NCI-H226 (cell line): ENCODE measurements at regions not wholly inside any gene's neighbourhood (a gene's known extent, or its start where the extent isn't known, plus 50 kb on each side); places are given as distances from the start of the nearest gene placed in this dataset.

Experiments used
- DNase-seq: peaks from one replicate; pipeline ENCODE4 v3.0.0-alpha.2; 2015

DNA sequence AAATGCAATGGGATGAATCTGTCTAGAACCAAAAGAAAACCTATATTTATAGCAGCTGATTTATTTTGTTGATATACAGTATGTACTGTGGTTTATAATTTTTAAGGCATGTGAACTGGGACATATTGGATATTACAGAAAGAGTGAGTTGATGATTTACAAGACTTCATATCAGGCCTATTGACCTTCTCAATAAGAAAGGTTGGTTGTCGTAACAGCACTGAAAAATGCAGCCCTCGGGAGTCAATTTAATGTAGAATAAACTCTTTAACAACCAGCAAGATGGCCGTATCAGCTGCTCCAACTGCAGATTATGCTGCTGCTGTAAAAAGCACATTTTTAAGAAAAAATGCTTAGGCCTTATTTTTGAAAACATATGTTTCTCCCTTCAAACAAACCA, 407.3 kb downstream of the GXYLT1 start:
- no peak for DNase-seq

DNA sequence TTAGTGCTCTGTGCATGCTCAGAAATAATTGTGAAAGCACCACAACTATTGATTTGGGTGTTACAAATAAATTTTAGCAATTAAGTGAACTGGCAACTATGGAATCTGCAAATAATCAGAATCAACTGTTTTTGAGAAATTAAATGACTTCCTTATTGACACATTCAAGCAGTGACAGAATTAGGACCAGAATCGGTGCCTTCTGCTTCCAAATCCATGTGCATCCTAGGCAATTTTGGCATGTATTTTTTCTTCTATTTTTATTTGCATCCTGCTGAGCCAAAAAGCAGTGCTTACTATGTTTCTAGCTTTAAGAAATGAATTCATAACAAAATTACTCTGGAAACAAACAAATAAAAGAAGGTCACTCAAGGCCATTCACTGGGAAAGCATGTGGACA, 408.2 kb downstream of the GXYLT1 start:
- no peak for DNase-seq

GRCh38 chr12:41731691-41732090, 413.0 kb downstream of the GXYLT1 start:
- DNase-seq: no peak

- DNase-seq: no peak
Observed at GRCh38 chr12:41731061-41731460, 413.6 kb downstream of the GXYLT1 start.

- peak; percentile 36 for DNase-seq
Observed at GRCh38 chr12:41724216-41724615, 420.5 kb downstream of the GXYLT1 start.

DNA sequence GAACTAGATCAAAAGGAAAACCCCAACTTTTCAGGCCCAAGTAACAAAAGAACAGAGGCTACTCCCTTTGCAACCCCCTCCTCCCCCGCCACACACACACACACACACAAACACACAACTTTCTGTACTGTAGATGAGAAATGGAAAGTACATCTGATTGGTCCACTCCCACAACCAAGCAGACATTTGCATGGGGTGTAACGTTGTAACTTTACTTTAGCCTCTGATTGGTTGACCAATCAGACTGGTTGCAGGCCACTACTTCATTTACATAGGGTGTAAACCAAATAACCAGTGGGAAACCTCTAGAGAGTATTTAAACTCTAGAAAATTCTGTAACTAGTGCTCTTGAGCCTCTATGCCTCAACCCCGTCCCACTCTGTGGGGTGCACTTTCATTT, 425.5 kb downstream of the GXYLT1 start:
- DNase-seq: no peak

GRCh38 chr12:41715256-41715655, 429.4 kb downstream of the GXYLT1 start:
- no peak for DNase-seq

DNA sequence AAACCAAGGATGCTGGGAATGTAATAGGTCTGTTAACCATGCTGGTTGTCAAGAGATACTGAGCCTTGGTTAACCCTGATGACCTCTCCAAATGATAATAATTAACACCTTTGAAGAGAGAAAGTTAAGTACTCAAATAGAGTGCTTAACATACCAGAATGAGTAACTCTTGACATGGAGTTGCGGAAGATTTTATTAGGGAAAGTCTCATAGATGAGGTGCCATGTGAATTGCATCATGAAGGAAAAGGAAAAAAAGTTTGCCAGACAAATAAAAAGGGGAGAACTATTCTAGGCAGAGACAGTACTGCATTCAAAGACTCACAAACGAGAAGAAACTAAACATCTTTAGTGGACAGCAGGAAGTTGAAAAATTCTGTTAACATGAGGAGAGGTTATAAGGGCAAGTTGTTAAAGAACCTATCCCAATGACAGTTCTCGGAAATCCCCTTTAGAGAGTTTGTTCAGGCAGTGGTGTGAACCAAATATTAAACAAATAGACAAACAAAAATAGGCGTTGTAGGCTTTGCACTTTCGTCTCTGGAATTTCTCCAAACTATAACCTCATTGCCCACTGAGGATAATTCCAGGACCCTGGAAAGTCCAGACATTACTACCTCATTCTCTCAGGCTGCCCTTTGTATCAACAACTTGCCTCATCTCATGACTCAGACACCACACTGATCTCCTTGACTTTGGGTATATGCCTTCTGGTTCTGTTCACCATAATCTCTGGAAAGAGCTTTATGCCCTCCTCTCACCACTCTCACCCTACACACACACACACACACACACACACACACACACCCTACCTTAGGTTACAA, 435.0 kb downstream of the GXYLT1 start:
- DNase-seq: peak; percentile 83

DNA sequence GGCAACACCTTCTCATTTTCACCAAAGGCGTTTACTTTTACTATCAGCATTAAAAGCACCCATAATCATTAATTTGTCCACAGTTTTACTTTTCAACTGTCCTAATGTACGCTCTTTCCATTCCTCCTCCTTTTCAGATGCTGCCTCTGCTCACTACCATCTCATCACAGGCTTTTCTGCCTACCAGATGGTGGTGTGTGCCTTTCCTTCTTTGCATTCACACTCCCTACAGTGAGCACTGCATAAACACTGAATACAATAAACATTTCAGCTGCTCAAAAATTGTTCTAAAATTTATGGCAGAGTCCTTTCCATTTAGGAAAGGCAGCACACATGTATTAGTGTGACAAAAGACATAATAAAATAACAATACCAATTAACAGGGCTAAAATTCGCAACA, 435.7 kb downstream of the GXYLT1 start:
- no peak for DNase-seq

DNA sequence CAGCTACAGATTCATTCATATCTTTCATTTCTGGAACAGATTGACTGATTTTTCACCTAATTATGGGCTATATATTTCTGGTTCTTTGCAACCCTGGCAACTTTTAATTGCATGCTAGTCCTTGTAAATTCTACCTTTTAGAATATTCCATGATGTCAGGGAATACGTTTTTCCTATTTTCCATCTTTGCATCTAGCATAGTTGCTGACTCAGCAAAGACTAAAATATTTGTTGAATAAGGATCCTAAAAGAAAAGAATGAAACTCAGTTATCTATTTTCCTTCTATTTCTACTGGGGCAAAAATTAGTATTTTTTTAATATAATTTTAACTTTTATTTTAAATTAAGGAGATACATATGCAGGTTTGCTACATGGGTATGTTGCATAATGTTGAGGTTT, 438.3 kb downstream of the GXYLT1 start:
- no peak for DNase-seq

GRCh38 chr12:41701943-41702601, 442.6 kb downstream of the GXYLT1 start:
- peak; percentile 33 for DNase-seq

DNA sequence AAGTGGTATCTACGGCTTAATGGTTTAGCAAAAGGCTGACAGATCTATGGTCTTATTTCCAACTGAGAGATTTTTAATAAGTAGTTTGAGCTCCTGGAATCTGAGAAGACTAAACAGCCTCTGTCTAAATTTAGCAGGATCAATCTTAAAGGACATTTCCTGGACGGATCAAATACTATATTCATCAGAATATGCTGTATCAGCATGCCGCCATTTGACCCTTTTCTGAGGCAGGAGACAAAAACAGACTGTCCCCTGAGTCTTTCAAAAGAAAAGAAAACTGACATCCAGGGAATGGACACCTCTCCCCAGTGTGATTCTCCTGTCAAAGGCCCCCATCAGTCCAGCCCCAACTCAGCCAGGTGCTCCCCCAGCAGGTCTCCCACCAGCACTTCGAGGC, 443.7 kb downstream of the GXYLT1 start:
- no peak for DNase-seq

- no peak for DNase-seq
Observed at GRCh38 chr12:41699658-41700057, 445.0 kb downstream of the GXYLT1 start.

DNA sequence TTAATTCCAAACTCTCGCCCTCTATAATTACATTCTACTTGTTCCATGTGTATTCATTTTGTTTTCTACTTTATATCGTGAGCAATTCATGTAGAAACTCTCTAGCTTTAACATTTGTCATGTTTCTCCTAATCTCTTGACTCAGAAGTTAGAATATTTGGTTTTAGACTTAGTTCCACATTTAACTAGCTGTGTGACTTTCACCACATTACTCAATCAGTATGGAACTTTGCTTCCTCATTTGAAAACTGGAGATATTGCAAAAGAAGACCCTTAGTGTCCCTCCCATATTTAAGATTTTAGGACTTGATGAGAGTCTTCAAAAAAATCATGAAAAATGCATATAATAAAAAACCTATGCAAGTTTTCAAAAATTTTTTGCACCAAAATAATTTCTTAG, 447.5 kb downstream of the GXYLT1 start:
- no peak for DNase-seq

GRCh38 chr12:41684997-41685396, 459.7 kb downstream of the GXYLT1 start:
- no peak for DNase-seq

GRCh38 chr12:41683513-41684240, 461.0 kb downstream of the GXYLT1 start:
- DNase-seq: no peak

GRCh38 chr12:41683023-41683422, 461.7 kb downstream of the GXYLT1 start:
- DNase-seq: no peak

- no peak for DNase-seq
Observed at GRCh38 chr12:41681898-41682297, 462.8 kb downstream of the GXYLT1 start.

DNA sequence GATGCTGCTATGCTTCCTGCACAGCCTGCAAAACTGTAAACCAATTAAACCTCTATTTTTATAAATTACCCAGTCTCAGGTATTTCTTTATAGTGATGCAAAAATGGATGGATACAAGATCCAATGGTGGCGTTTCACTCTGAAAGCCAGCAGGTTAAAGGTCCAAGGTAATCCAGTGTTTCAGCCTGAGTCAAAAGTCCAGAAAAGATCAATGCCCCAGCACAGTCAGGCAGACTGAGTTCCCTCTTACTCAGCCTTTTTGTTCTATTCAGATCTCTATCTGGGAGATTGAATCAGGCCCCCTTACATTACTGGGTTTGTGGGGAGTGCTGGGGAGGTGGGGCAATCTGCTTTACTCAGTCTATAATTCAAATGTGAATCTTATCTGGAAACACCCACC, 464.5 kb downstream of the GXYLT1 start:
- DNase-seq: no peak

GRCh38 chr12:41663598-41664265, 475.6 kb downstream of the PDZRN4 start:
- peak; percentile 30 for DNase-seq

GRCh38 chr12:41661141-41661765, 473.1 kb downstream of the PDZRN4 start:
- DNase-seq: no peak

DNA sequence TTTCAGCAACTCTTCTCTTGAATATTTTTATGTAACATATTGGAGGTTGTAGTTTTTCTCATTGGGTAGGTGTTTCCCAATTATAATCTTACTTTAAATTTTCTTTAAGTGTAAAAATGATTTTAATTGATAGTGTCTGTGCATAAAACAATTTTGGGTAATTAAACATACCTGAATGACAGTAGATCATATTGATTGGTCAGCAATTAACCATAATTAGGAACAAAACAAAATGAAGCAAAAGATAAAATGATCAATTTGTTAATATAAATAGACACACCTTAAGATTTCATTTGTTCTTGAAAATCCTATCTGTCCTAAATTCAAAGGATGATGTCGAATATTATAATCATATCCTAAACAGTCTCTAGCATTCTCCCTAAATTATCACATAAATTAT, 468.3 kb downstream of the PDZRN4 start:
- no peak for DNase-seq
